Stomach (tissue), 4 donors: ENCODE measurements at regions not wholly inside any gene's neighbourhood (a gene's known extent, or its start where the extent isn't known, plus 50 kb on each side); places are given as distances from the start of the nearest gene placed in this dataset.

Experiments used
- CTCF ChIP-seq, 7 experiments: fragments of 450-650 bp in 4 of 7; fragments of 200-600 bp in 3 of 7; sonication (generic) in 3 of 7; IDR thresholded peaks; one replicate each; pipeline ENCODE4 v1.5.1; 2016 to 2019; ENCODE audit warnings: antibody characterized with exemption in 7 of 7, control low read depth in 2 of 7, mild to moderate bottlenecking in 1 of 7
- EP300 ChIP-seq: sonication (generic); formaldehyde crosslinking; IDR thresholded peaks from one replicate; pipeline ENCODE4 v1.6.1; 2017; ENCODE audit warnings: antibody characterized with exemption

DNA sequence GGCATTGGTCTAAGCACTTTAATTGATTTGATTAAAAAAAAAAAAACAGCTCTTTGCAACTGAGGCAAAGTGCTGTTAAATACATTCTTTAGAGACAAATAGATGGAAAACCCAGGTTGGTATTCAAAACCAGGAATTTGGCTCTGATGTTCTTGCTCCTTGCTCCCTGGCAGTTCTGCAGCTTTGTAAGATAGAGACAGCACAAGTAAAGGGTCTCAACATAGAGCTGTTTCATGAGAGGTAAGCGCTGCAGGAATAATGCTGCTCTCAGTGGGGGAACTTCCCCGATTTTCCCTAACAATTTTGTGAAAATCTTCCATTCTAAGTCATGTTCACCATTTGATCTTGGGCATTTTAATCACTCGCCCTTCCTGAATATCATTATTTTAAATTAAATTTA, 479.5 kb upstream of the HS3ST1 start:
- no peak for TF ChIP-seq CTCF (IDR thresholded peaks at IDR 0.05)
- no peak for TF ChIP-seq EP300
